NCI-H2171 (cell line): ENCODE measurements at regions not wholly inside any gene's neighbourhood (a gene's known extent, or its start where the extent isn't known, plus 50 kb on each side); places are given as distances from the start of the nearest gene placed in this dataset.
A peak's percentile ranks its signal among the peaks of the same experiment; 100 is the strongest.

Experiments
- DNase-seq: peaks from one replicate; lab custom pipeline; 2025; lab: John Stamatoyannopoulos, UW

DNA sequence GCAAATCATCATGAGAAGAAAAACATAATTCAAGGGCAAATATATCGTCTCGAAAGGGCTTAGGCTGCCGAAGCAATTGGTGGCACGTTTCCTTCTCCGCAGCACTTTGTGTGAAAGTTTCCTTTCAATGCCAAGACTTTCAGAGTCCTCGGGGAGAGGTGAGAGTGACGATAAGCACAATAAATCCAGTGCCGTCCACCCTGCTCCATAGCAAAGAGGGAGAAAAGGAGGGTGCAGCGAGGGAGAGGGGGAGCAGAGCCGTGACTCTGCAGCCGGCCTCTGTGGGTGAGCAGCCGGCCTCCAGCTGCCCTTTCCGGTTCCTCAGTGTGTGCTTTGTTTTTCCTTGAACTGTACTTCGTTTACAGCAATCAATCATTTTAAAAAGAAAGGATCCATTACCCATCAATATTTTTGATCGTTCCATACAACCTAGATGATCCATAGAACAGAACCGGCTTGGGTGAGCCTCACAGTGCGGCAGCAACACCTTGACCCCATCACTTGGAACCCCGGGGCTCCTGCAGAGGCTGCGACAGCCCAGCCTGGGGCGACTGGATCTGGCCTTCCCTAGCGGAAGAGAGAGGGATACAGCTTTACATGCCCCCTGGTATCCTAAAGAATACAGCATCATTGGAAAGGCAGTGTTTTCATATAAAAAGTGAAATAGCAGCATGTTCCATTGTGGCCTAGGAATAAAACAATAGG lies 247.0 kb upstream of the IRX4 start:
- no peak for DNase-seq

DNA sequence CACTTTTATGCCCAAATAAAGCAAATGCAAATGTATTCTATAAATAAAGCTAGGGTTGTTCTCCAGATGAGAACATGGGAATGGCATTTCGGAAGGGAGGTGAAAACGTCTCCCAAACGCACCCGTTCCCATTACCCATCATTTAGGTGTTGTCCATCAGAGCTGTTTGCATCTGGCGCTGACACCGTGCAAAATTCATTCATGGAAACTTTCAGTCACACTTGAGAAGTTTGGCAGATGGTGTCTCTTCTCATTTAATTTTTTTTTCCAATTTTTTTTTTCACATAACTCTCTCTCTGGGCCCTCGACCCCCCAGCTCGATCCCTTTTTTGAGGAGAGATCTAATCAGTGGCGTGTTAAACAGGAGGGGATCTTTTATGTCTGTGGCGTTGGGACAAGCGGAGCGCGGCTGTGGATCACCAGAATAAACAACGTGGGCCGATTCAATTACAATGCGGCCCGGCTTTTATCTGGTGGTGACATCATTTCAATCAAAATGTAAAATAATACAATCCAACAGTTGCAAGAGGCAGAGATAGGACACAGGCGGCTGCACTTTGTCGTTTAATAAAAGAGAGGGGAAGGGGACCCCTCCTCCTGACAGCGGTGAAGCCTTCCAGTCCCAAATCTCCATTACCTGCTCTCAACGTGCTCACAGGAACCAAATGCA lies 246.1 kb upstream of the IRX4 start:
- peak; percentile 98 for DNase-seq

DNA sequence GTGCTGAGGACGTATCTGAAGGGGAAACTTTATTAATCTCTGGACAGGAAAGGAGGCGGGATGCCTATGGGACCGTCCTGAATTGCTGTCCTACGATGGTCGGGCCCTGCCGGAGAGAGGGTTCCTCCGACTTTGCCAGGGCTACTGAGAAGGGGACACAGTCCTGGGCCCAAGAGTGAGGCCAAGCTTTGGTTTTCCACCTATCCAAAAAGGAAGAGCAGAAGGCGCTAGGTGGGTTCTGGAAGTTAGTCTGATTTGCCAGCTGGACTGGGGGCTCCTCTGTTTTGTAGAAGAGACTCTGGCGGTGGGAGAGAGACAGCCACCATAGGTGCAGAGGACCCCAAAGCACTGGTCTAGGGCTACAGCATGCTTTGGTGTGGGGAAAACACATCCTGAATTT lies 243.8 kb upstream of the IRX4 start:
- no peak for DNase-seq

DNA sequence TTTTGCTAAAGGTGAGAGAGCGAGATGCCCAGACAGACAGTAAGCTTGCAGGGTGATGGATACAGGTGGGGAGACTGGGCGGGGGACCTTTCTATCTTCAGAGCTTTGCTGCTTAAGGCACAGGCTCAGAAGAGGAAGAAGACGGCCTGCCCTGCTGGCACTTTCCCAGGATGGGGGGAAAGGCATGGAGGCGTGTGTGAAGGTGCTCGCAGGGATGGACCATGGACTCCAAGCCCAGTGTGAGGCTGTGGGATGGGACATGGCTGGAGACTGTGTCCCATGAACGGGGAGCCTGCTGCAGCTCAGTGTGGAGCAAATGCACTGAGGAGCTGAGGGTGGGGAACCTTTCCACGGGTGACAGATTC lies 243.2 kb upstream of the IRX4 start:
- DNase-seq: no peak

DNA sequence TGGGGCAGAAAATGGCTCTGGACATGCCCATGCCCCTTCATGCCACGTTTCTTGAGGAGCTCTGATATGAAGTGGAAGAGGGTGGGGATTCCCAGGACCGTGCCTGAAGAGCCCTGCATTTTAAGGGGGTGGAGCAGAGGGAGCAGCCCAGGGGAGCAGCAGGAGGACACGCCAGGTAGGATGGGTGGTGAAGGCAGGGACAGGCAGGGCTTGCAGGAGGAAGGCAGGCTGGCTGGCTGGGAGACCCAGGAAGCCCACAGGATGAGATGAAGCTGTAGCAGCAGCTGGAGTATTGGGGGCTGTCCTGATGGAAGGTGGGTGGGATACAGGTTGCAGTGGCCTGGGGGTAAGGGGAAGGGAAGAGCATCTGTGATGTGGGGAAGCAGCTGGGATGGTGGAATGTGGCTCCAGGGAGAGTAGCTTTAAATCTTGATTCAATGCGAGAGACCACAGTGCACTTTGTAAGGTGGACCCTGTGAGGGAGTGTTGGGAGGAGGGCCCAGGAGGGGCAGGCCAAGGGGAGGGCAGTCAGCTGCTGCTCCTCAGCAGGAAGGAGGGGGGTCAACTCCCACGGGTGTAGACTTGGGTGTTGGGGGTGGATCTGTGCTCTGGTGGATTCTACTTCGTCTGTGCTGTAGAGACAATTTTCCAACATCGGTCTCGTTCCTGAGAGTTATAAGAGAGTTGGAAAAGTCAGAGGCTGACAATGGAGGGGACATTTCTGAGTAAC lies 242.6 kb upstream of the IRX4 start:
- DNase-seq: no peak

DNA sequence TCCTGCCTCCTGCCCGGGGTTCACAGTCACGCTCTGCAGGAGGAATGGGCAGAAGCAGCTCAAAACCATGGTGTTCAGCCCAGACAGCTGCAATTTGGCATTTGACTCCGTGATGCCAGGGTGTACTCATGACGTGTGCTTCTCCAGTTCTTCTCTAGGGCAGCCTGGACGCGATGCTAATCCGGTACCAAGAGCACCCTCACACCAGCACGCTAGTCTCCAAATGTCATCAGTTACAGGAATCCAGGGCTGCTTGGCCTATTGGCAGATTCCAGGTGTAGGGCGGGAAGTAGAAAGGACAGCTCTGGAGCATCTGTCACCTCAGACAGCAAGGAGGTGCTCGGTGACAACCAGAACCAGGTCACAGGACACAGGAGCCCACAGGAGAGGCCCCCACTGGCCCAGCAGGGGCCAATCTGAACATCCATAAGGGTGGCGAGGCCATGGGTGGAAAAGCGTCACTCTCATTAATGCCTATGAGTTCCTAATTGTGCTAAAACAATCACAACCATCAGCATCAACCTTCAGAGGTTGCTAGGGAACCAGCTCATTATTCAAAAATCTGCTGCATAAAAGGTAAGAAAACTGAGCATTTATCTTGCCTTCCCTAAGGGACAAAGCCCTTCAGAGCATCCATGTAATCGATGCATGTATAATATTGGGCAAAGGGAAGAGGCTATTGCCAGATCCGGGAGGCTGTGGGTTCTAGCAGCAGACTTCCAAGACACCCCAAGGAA lies 241.9 kb upstream of the IRX4 start:
- no peak for DNase-seq

DNA sequence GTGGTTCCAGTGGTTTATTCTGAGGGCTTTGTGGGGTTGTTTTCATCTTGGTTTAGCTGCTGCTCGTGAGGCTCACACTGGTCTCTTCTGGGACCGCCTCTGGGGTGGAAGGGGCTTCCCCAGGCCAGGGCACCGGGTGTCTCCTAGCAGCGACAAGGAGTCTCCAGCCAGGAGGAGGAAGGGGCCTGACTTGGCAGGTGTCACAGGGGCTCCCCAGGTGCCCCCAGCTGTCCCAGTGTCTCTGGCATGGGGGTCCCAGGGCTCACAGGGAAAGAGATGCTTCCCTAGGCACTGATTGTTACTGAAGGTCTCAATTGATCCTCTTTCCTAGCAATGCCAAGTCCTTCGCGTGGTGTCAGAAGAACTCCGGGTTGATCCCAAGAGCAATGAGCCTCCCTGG lies 241.1 kb upstream of the IRX4 start:
- no peak for DNase-seq

DNA sequence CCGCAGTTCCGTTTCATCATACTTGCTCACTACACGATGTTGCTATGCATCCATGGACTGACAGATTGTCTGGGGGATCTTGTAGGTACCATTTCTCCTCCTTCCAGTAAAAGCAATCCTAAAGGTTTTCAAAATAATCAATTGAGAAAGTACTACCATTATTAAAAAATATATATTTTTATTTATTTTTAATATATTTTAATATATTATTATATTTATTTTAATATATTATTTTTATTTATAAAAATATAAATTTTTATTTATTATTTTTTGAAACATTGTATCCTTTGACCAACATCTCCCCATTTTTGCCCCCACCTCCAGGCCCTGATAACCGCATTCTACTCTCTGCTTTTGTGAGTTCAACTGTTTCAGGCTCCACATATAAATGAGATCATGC lies 237.6 kb upstream of the IRX4 start:
- DNase-seq: no peak

DNA sequence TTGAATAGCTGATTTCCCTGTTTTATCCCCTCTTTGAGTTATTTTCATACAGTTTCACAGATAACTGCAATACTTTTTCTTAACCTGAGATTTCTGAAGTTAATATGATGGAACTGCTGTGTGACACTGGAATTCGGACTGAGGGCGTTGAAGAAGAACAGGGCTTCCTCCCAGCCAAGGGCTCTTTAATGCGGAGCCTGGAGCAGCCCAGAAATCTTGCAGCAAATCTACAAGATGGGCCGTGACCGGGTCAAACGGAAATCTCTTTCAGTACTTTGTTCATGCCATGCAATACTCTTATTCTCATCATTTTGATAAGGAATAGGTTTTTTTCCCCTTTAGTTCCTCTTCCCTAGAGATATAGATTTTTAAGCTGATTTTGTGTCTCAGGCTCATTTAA lies 236.8 kb upstream of the IRX4 start:
- DNase-seq: no peak

DNA sequence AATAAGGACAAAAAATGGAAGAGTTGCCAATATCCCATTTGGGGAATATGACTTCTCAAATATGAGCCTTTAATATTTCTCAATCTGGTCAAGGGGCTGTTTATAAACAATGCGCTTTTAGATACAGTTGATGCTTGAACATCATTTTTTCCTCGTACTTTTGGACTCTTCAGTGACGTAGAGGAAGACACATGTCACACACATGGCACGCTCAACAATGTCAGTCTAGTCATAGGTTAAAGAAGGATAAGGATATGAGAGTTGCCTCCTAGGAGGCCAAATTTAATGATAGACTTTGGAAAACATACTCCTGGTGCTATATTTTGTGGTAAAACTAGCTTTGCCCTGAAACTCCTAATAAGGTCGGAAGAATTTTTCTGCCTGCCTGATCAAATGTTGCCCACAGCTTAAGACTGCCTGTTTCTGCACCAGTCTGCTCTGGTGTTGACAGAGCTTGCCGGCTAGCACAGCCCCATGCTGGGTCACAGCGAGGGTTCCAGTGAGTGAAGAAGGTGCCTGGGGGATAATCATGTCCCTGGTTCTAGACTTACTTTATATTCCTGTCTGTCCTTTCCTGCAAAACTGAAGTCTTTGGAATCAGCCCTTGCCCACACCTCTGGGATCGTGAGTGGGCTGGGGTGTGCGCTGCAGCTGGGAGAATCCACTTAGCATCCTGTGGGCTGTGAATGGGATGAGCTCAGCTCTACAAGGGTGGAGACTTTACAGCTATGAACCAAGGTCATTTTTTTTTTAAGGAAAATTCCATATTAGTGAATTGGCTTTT lies 230.8 kb upstream of the IRX4 start:
- DNase-seq: no peak

DNA sequence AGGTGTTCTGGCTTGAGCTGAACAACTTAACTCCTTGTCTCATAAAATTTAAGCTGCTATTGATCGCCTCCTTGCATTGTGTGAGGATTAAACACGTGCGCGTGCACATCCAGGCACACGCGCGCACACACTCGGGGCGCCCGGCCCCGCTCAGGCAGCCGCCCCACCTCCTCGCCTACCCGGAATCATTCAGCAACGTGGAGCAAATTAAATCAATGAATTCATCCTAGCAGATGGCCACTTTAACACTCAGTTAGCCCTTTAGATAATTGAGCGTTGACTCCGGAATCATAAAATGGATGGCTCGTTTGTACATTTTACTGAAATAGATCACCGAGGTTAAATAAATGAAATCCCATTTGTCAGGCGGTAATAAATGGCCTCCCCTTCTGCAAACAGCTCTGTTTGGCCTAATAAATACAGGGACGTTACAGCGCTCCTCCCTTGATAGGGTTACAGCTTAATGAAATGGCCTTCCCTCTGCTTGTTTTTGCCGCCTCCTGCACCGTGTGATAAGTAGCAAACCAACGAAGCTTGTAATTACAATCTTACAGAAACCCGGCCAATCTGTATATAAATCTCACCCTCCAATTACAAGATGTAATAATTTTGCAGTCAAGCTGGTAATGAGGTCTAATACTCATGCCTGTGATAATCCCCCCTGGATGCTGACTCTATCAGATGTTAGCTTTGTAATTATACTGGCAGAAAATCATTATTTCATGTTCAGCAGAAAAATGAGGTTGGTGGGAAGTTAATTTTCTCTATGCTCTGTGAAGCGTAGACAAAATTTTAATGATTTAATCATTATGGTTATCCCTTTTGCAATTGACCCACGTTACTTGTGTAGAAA lies 229.7 kb upstream of the IRX4 start:
- peak; percentile 59 for DNase-seq

DNA sequence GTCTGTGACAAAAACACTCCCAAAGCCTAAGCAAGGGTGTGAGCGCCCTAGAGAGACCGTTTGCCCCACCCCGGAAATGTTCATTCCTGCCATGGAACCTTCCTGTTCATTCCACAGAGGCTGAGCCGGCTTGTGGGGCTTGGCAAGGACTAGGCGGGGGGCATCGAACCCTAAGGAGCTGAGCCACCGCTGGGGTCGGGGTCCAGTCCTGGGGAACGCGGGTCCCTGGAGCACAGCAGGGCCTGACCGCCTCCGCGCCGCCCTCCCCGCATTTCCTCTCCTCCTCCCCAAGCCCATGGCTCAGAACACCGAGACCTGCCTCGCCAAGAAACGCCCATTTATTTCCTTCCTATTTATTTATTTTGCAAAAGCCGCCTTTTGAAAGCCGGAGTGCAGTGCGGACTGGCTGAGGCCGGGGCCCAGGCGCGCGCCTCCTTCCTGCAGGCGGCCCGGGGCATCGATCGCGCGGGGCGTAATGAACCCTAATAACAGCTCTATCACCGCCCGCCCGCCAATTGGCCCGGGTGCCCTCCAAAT lies 228.9 kb upstream of the IRX4 start:
- DNase-seq: no peak

DNA sequence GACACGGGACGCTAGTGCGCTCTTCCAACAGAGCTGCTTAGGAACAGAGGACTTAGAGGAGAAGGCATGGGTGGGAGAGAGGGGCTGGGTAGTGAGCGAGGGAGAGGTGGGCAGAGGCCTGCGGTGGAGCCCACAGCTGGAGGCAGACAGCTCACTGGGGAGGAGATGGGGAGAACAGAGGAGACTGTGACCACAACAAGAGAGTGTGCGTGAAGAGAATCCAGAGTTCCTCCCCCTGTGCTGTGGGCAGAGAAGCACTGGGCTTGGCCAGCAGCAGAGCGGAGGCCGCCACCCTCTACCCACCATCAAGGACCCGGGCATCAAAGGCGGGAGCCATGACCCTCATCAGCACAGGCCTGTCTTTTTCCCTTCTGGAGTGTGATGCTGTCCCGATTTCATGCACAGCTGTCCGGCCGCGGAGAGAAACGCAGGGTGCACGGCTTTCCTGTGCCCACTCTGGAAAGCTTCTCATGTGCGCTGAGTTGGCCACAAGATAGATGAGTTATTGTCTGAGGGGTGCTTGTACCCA lies 228.3 kb upstream of the IRX4 start:
- no peak for DNase-seq

DNA sequence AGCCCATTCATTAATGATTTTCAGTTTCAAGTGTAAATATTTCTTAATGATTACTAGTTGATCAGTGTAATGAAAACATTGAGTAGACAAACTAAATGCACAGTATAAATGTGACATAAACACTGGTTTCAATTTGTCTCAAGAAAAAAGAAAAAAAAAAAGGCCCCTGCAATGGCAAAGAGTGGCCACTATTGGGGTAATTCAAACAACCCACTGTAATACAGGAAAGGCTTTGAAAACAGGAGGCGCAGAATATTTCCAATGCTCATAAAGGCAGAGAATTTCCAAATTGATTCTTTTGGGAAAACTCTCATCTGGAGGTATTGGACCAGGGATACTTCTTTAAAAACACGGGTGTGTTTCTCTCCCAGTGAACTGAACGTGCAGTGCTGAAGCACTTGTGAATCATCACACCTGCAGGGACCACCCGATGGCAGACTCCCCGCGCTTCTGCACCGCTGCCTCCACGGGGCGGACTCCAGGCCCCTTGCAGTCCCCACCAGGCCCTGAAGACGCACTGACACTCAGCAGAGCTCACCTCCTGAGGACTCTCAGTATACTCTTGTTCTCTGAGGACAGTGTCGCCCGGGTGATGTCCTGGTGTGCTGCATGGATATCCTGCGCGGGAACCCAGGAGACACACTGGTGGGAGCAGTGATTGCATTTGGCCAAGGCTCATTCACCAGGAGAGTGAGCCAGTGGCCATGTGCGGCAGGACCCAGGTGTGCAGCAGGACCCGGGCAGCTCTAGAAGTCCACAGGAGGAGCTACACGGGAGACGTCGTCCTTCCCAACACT lies 227.6 kb upstream of the IRX4 start:
- no peak for DNase-seq

DNA sequence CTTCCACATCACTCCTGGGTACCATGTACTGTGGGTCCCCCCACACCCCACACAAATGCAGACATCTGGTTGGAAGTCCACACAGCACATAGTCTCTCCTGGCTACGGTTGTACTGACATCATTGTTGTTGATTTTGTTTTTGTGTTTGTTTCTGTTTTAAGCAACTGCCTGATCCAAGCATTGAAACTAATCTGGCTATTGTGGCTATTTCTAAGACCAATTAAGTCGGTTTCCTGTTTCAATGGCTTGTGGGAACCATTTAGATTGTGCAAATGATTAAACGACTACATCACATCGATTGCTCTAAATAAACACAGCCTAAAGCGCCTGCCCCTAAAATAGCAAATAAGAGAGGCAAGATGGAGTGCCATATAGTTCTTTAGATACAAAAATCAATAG lies 226.8 kb upstream of the IRX4 start:
- no peak for DNase-seq

DNA sequence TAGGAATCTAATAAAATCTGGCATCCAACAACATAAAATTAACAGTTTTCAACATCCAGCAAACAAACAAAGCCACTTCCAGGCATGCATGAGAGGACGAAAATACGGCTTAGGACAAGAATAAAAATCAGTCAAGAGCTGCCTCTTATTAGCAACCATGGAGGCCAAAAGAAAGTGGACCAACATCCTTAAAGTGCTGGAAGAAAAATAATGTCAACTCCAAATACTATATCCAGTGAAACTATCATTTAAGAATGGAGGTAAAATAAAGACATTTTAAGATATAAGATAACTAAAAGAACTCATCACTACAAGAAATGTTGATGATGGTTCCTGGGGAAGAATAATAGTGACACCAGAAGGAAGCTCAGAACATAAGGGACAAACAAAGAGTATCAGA lies 224.0 kb upstream of the IRX4 start:
- DNase-seq: no peak

DNA sequence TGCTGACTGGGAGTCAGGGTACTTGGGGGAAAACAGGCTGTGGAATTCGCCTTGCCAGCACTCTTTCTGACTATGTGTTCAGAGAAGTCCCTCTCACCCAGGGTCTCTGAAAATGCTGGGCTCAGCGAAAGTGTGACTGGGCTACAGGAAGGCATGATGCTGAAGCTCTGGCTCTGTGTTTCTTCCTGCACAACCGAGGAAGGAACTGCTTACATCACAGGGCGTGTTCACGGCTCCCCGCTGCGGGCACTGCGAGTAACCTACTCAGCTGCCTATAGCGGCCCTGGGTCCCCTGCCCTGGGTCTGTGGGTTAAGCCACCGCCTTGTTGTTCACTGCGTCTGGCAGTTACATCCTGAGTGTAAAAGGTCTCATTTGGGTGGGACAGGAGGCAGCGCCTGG lies 222.4 kb upstream of the IRX4 start:
- no peak for DNase-seq

DNA sequence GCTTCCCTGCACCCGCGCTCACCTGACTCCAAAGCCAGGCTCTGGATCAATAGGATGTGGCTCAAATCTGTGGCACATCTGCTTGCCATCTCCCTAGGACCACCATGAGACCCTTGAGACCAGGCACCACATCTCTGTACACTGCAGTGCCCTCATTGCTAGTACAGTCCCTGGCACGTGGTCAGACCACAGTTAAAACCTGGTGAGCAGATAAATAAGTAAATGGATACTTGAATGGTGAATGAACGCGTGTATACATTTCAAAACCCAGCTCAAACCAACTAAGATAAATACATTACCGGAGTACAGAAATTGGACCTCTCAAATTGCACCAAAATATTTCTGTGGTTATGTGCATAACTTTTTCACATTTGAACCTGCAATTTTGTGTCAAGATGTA lies 221.2 kb upstream of the IRX4 start:
- peak; percentile 77 for DNase-seq
